ENCODE measurements at regions not wholly inside any gene's neighbourhood (a gene's known extent, or its start where the extent isn't known, plus 50 kb on each side); places are given as distances from the start of the nearest gene placed in this dataset.

GRCh38 chr9:2557693-2558092 is 63.9 kb upstream of the VLDLR start:
- Histone ChIP-seq H3K4me3 (ENCODE audit: low read length) (no peak overlapping the region), H4K20me1 (ENCODE audit: insufficient read depth, low read length) (no peaks in the 10 kb centered on the region), H3K79me2 (ENCODE audit: low read length) (no peaks in the 10 kb centered on the region), H3K9me3 (ENCODE audit: insufficient read depth, low read length) (no peaks in the 10 kb centered on the region), H3K4me1 (ENCODE audit: low read length) (no peaks in the 10 kb centered on the region), H3K27ac (ENCODE audit: low read length) (no peak overlapping the region), H2AFZ (ENCODE audit: low read depth, low read length) (no peak overlapping the region), H3K4me2 (ENCODE audit: low read length) (no peak overlapping the region), H3K27me3 (ENCODE audit: low read depth, low read length) (no peaks in the 10 kb centered on the region), H3K9ac (ENCODE audit: low read length) (no peak overlapping the region), H3K36me3 (replicated peaks; ENCODE audit: low read depth, low read length) (no peaks in the 10 kb centered on the region)
- TF ChIP-seq CTCF (IDR thresholded peaks at IDR 0.05; ENCODE audit: low read depth, low read length) (no peak), EZH2phosphoT487 (IDR thresholded peaks at IDR 0.05; ENCODE audit: low read depth) (no peak)

GRCh38 chr9:2559192-2560152 is 62.1 kb upstream of the VLDLR start:
- H3K4me3 ChIP-seq (ENCODE audit: low read length) = no peak overlapping the region
- no peak overlapping the region for H2AFZ ChIP-seq (ENCODE audit: low read depth, low read length)
- no peaks in the 10 kb centered on the region for H3K9me3 ChIP-seq (ENCODE audit: insufficient read depth, low read length)
- no peaks in the 10 kb centered on the region for H3K27me3 ChIP-seq (ENCODE audit: low read depth, low read length)
- H3K4me2 ChIP-seq (ENCODE audit: low read length) = no peak overlapping the region
- H3K9ac ChIP-seq (ENCODE audit: low read length) = no peak overlapping the region
- H3K79me2 ChIP-seq (ENCODE audit: low read length) = no peaks in the 10 kb centered on the region
- TF ChIP-seq CTCF (IDR thresholded peaks at IDR 0.05; ENCODE audit: low read depth, low read length) = no peak
- H4K20me1 ChIP-seq (ENCODE audit: insufficient read depth, low read length) = no peaks in the 10 kb centered on the region
- no peak overlapping the region for H3K27ac ChIP-seq (ENCODE audit: low read length)
- no peaks in the 10 kb centered on the region for H3K36me3 ChIP-seq (replicated peaks; ENCODE audit: low read depth, low read length)
- H3K4me1 ChIP-seq (ENCODE audit: low read length) = no peaks in the 10 kb centered on the region

- no peaks in the 10 kb centered on the region for H4K20me1 ChIP-seq (ENCODE audit: insufficient read depth, low read length)
- H2AFZ ChIP-seq (ENCODE audit: low read depth, low read length) = no peak overlapping the region
- no peaks in the 10 kb centered on the region for H3K4me1 ChIP-seq (ENCODE audit: low read length)
- no peaks in the 10 kb centered on the region for H3K27me3 ChIP-seq (ENCODE audit: low read depth, low read length)
- H3K9ac ChIP-seq (ENCODE audit: low read length) = no peak overlapping the region
- no peak overlapping the region for H3K4me3 ChIP-seq (ENCODE audit: low read length)
- H3K4me2 ChIP-seq (ENCODE audit: low read length) = no peak overlapping the region
- no peak overlapping the region for H3K27ac ChIP-seq (ENCODE audit: low read length)
- no peaks in the 10 kb centered on the region for H3K36me3 ChIP-seq (replicated peaks; ENCODE audit: low read depth, low read length)
- no peaks in the 10 kb centered on the region for H3K9me3 ChIP-seq (ENCODE audit: insufficient read depth, low read length)
- TF ChIP-seq CTCF (IDR thresholded peaks at IDR 0.05; ENCODE audit: low read depth, low read length) (no peak), EZH2phosphoT487 (IDR thresholded peaks at IDR 0.05; ENCODE audit: low read depth) (no peak)
- no peaks in the 10 kb centered on the region for H3K79me2 ChIP-seq (ENCODE audit: low read length)
Observed at GRCh38 chr9:2560180-2560579, 61.4 kb upstream of the VLDLR start.

- no peak overlapping the region for H3K4me2 ChIP-seq (ENCODE audit: low read length)
- H3K9ac ChIP-seq (ENCODE audit: low read length) = no peak overlapping the region
- no peaks in the 10 kb centered on the region for H3K27me3 ChIP-seq (ENCODE audit: low read depth, low read length)
- H3K36me3 ChIP-seq (replicated peaks; ENCODE audit: low read depth, low read length) = no peaks in the 10 kb centered on the region
- H3K9me3 ChIP-seq (ENCODE audit: insufficient read depth, low read length) = no peaks in the 10 kb centered on the region
- TF ChIP-seq EZH2phosphoT487 (IDR thresholded peaks at IDR 0.05; ENCODE audit: low read depth) = no peak
- no peak for TF ChIP-seq CTCF (IDR thresholded peaks at IDR 0.05; ENCODE audit: low read depth, low read length)
- H3K4me3 ChIP-seq (ENCODE audit: low read length) = no peak overlapping the region
- H4K20me1 ChIP-seq (ENCODE audit: insufficient read depth, low read length) = no peaks in the 10 kb centered on the region
- H2AFZ ChIP-seq (ENCODE audit: low read depth, low read length) = no peak overlapping the region
- H3K4me1 ChIP-seq (ENCODE audit: low read length) = no peaks in the 10 kb centered on the region
- no peak overlapping the region for H3K27ac ChIP-seq (ENCODE audit: low read length)
- no peaks in the 10 kb centered on the region for H3K79me2 ChIP-seq (ENCODE audit: low read length)
Observed at GRCh38 chr9:2565676-2566340, 55.8 kb upstream of the VLDLR start.

Measured in OCI-LY3 (cell line).